CD14-positive monocyte (primary cell): ENCODE measurements at regions not wholly inside any gene's neighbourhood (a gene's known extent, or its start where the extent isn't known, plus 50 kb on each side); places are given as distances from the start of the nearest gene placed in this dataset.

Experiments
- DNase-seq, 3 donors: peaks; one replicate each; pipeline ENCODE4 v3.0.0-alpha.2; 2011 to 2022
- H2AFZ ChIP-seq: 2 replicates; pipeline ENCODE4 v1.6.0; 2012; ENCODE audit warnings: mild to moderate bottlenecking, low read depth, low read length, inconsistent platforms; ENCODE audit not compliant: insufficient read depth, poor library complexity, severe bottlenecking
- H3K27ac ChIP-seq, 2 donors: 1 replicate in 1 of 2; 2 replicates in 1 of 2; pipeline ENCODE4 v1.5.1; 2012 to 2013; ENCODE audit warnings: low read length in 2 of 2, control low read depth in 1 of 2, inconsistent platforms in 1 of 2, low read depth in 1 of 2, mild to moderate bottlenecking in 1 of 2
- H3K27me3 ChIP-seq, 2 donors: one replicate each; pipeline versions ENCODE4 v1.6.0 to v1.6.1; 2011 to 2013; ENCODE audit warnings: low read length in 2 of 2; ENCODE audit not compliant: control insufficient read depth in 2 of 2, insufficient read depth in 2 of 2
- H3K36me3 ChIP-seq, 2 donors: replicated peaks in 1 of 2; 1 replicate in 1 of 2; 2 replicates in 1 of 2; pipeline versions ENCODE4 v1.5.1 to v1.6.1; 2012 to 2013; ENCODE audit warnings: low read length in 2 of 2, control low read depth in 1 of 2, inconsistent platforms in 1 of 2, mild to moderate bottlenecking in 1 of 2; ENCODE audit not compliant: insufficient read depth in 2 of 2, control insufficient read depth in 1 of 2
- H3K4me1 ChIP-seq, 2 donors: 1 replicate in 1 of 2; 2 replicates in 1 of 2; pipeline versions ENCODE4 v1.5.1 to v1.6.1; 2012 to 2013; ENCODE audit warnings: low read length in 2 of 2, control low read depth in 1 of 2, inconsistent platforms in 1 of 2, mild to moderate bottlenecking in 1 of 2, moderate library complexity in 1 of 2; ENCODE audit not compliant: insufficient read depth in 2 of 2, control insufficient read depth in 1 of 2
- H3K4me2 ChIP-seq: replicated peaks from 2 replicates; pipeline ENCODE3; 2012; ENCODE audit warnings: low read length, moderate library complexity, mild to moderate bottlenecking; ENCODE audit not compliant: poor library complexity, severe bottlenecking; ENCODE audit errors: extremely low read depth
- H3K4me3 ChIP-seq, 3 experiments: fragments of 200-600 bp in 1 of 3; sonication (generic) in 1 of 3; replicated peaks in 1 of 3; 1 replicate in 2 of 3; 2 replicates in 1 of 3; pipeline ENCODE4 v1.5.1; 2011 to 2013; ENCODE audit warnings: low read length in 3 of 3, mild to moderate bottlenecking in 3 of 3, control low read depth in 2 of 3, low read depth in 2 of 3, inconsistent platforms in 1 of 3, moderate library complexity in 1 of 3
- H3K79me2 ChIP-seq: 2 replicates; pipeline ENCODE4 v1.6.0; 2012; ENCODE audit warnings: mild to moderate bottlenecking, control low read depth, inconsistent platforms, low read length, moderate library complexity; ENCODE audit not compliant: insufficient read depth
- H3K9ac ChIP-seq: 2 replicates; pipeline ENCODE4 v1.6.0; 2017; ENCODE audit warnings: low read length, mild to moderate bottlenecking; ENCODE audit not compliant: insufficient read depth, poor library complexity, severe bottlenecking
- H3K9me3 ChIP-seq, 2 donors: replicated peaks in 1 of 2; 1 replicate in 1 of 2; 2 replicates in 1 of 2; pipeline versions ENCODE4 v1.5.1 to v1.6.1; 2012 to 2013; ENCODE audit warnings: low read length in 2 of 2, control low read depth in 1 of 2; ENCODE audit not compliant: control insufficient read depth in 1 of 2, insufficient read depth in 1 of 2
- H4K20me1 ChIP-seq: 2 replicates; pipeline ENCODE4 v1.6.0; 2012; ENCODE audit warnings: mild to moderate bottlenecking, low read length, control low read depth, moderate library complexity; ENCODE audit not compliant: insufficient read depth
- H3K27ac Mint-ChIP-seq, 7 donors: one replicate each; pipeline ENCODE4 v1.8.0; 2020; ENCODE audit warnings: mild to moderate bottlenecking in 7 of 7, mixed read lengths in 7 of 7, moderate library complexity in 6 of 7, inconsistent platforms in 2 of 7
- H3K27me3 Mint-ChIP-seq, 3 donors: one replicate each; pipeline ENCODE4 v1.8.0; 2021 to 2022; ENCODE audit warnings: low read depth in 3 of 3, mild to moderate bottlenecking in 3 of 3, mixed read lengths in 3 of 3, moderate library complexity in 3 of 3, inconsistent platforms in 1 of 3
- H3K36me3 Mint-ChIP-seq, 2 donors: one replicate each; pipeline ENCODE4 v1.8.0; 2020; ENCODE audit warnings: mixed read lengths in 2 of 2, inconsistent platforms in 1 of 2, mild to moderate bottlenecking in 1 of 2
- H3K4me1 Mint-ChIP-seq: one replicate; pipeline ENCODE4 v1.8.0; 2020; ENCODE audit warnings: mild to moderate bottlenecking, mixed read lengths
- H3K4me3 Mint-ChIP-seq, 2 donors: one replicate each; pipeline ENCODE4 v1.8.0; 2020; ENCODE audit warnings: mild to moderate bottlenecking in 2 of 2, mixed read lengths in 2 of 2, moderate library complexity in 1 of 2
- H3K9me3 Mint-ChIP-seq, 7 donors: one replicate each; pipeline ENCODE4 v1.8.0; 2020 to 2022; ENCODE audit warnings: mixed read lengths in 7 of 7, mild to moderate bottlenecking in 6 of 7, moderate library complexity in 6 of 7, inconsistent platforms in 2 of 7
- CTCF ChIP-seq: fragments of 200-600 bp; IDR thresholded peaks from one replicate; pipeline ENCODE4 v1.8.0; 2022; ENCODE audit warnings: antibody characterized with exemption, mild to moderate bottlenecking
- whole genome bisulfite sequencing: methylation state at CpG from one replicate; pipeline ENCODE4 v1.1.5; 2013; ENCODE audit warnings: missing lambda C conversion rate; ENCODE audit not compliant: insufficient coverage; 5-methylcytosine and 5-hydroxymethylcytosine counted together
- intact Hi-C, 2 donors: fragments of 100-400 bp; cut with micrococcal nuclease; formaldehyde crosslinking; loops; one replicate each; pipeline versions ENCODE4 v1.15.0 to v1.15.1; 2023

GRCh38 chr14:101681795-101682194 is 79.7 kb upstream of the PPP2R5C start:
- Mint-ChIP-seq H3K4me1 (no peaks in the 10 kb centered on the region), H3K27ac (no peak overlapping the region), H3K9me3 (peaks cover 0 to 11% (median 3%) of the 10 kb centered on the region in 7 donors), H3K27me3 (peaks cover 5 to 23% (median 12%) of the 10 kb centered on the region in 3 donors), H3K4me3 (no peak overlapping the region), H3K36me3 (no peaks in the 10 kb centered on the region)
- Histone ChIP-seq H3K79me2 (no peaks in the 10 kb centered on the region), H3K27ac (no peak overlapping the region), H3K9me3 (no peaks in the 10 kb centered on the region), H3K36me3 (no peaks in the 10 kb centered on the region), H3K4me3 (no peak overlapping the region), H3K27me3 (peaks cover 2 to 5% of the 10 kb centered on the region in 2 donors), H3K4me2 (no peak overlapping the region), H3K4me1 (no peaks in the 10 kb centered on the region), H3K9ac (no peak overlapping the region), H2AFZ (no peak overlapping the region), H4K20me1 (no peaks in the 10 kb centered on the region)
- no peak for TF ChIP-seq CTCF
- intact Hi-C loops: no loop called here
- DNase-seq: no peak
- no CpG with 5 or more reads among the region's 2 CpGs for WGBS

GRCh38 chr14:101683365-101683764 is 78.1 kb upstream of the PPP2R5C start:
- 86% methylated on average over 6 of the region's 6 CpGs for WGBS

More at GRCh38 chr14:101683365-101683764, 78.1 kb upstream of the PPP2R5C start:
- Histone ChIP-seq H3K4me2 (no peak overlapping the region), H3K79me2 (no peaks in the 10 kb centered on the region), H3K9ac (no peak overlapping the region), H2AFZ (no peak overlapping the region), H3K27me3 (peaks cover 2 to 4% of the 10 kb centered on the region in 2 donors), H3K4me3 (no peak overlapping the region), H3K9me3 (no peaks in the 10 kb centered on the region), H3K27ac (no peak overlapping the region), H4K20me1 (no peaks in the 10 kb centered on the region), H3K36me3 (no peaks in the 10 kb centered on the region), H3K4me1 (no peaks in the 10 kb centered on the region)
- no peak overlapping the region for H3K27ac Mint-ChIP-seq
- no peak for DNase-seq
- no peaks in the 10 kb centered on the region for H3K4me1 Mint-ChIP-seq
- no peaks in the 10 kb centered on the region for H3K36me3 Mint-ChIP-seq
- H3K4me3 Mint-ChIP-seq: no peak overlapping the region
- no peak for TF ChIP-seq CTCF
- H3K9me3 Mint-ChIP-seq: peaks cover 0 to 9% (median 3%) of the 10 kb centered on the region in 7 donors
- intact Hi-C loops: no loop called here
- H3K27me3 Mint-ChIP-seq: peaks cover 5 to 24% (median 15%) of the 10 kb centered on the region in 3 donors
